H1 (cell line): ENCODE measurements at regions not wholly inside any gene's neighbourhood (a gene's known extent, or its start where the extent isn't known, plus 50 kb on each side); places are given as distances from the start of the nearest gene placed in this dataset.

Experiments
- CTCF ChIA-PET: fragments of 300-600 bp; sonication (Branson Sonifier 250); formaldehyde crosslinking; loops from one replicate; lab custom pipeline; 2021; ENCODE audit not compliant: partially characterized antibody; lab: Charles Lee
- POLR2A ChIA-PET: fragments of 300-600 bp; sonication (Branson Sonifier 250); formaldehyde crosslinking; loops from one replicate; lab custom pipeline; 2021; ENCODE audit warnings: inconsistent platforms; ENCODE audit not compliant: partially characterized antibody; lab: Charles Lee
- DNase-seq, 2 experiments: peaks; one replicate each; pipeline versions ENCODE4 v3.0.0 to v3.0.0-alpha.2; 2010 to 2022; ENCODE audit warnings: low spot score in 2 of 2, low read depth in 1 of 2, mixed read lengths in 1 of 2
- FAIRE-seq: peaks from 2 replicates; lab custom pipeline; 2011; peaks lifted over from hg19 to GRCh38; lab: Jason Lieb, UNC
- H2AFZ ChIP-seq: 2 replicates; pipeline ENCODE4 v1.8.1; 2012; ENCODE audit warnings: low read length, inconsistent platforms
- H2AK5ac ChIP-seq: 2 replicates; pipeline ENCODE4 v1.6.1; 2013; ENCODE audit warnings: low read depth, low read length
- H2BK120ac ChIP-seq: replicated peaks from 2 replicates; pipeline ENCODE3; 2013; ENCODE audit warnings: low read depth, low read length, inconsistent platforms
- H2BK12ac ChIP-seq: 2 replicates; pipeline ENCODE4 v1.6.1; 2013; ENCODE audit warnings: low read depth, low read length
- H2BK15ac ChIP-seq: 2 replicates; pipeline ENCODE4 v1.6.1; 2013; ENCODE audit warnings: low read length
- H2BK20ac ChIP-seq: 2 replicates; pipeline ENCODE4 v1.6.1; 2013; ENCODE audit warnings: low read length
- H2BK5ac ChIP-seq: 2 replicates; pipeline ENCODE4 v1.6.1; 2013; ENCODE audit warnings: low read depth, low read length
- H3K14ac ChIP-seq: 2 replicates; pipeline ENCODE4 v1.6.1; 2013; ENCODE audit warnings: inconsistent platforms; ENCODE audit not compliant: insufficient read length
- H3K18ac ChIP-seq: 2 replicates; pipeline ENCODE4 v1.6.1; 2013; ENCODE audit warnings: low read length; ENCODE audit errors: extremely low read depth
- H3K23ac ChIP-seq: 2 replicates; pipeline ENCODE4 v1.6.1; 2013; ENCODE audit warnings: inconsistent platforms; ENCODE audit not compliant: insufficient read length
- H3K23me2 ChIP-seq: 2 replicates; pipeline ENCODE4 v1.6.1; 2013; ENCODE audit warnings: low read depth, low read length
- H3K27ac ChIP-seq: 2 replicates; pipeline ENCODE4 v1.6.1; 2011; ENCODE audit warnings: low read depth, low read length, inconsistent platforms
- H3K27me3 ChIP-seq, 4 experiments: replicated peaks in 1 of 4; 1 replicate in 1 of 4; 2 replicates in 3 of 4; pipeline versions ENCODE4 v1.6.1 to v1.8.1; 2011 to 2013; ENCODE audit warnings: low read length in 3 of 4, mild to moderate bottlenecking in 3 of 4, inconsistent platforms in 2 of 4, mixed read lengths in 2 of 4, moderate library complexity in 1 of 4; ENCODE audit not compliant: control insufficient read depth in 3 of 4, insufficient read depth in 3 of 4; ENCODE audit errors: extremely low read depth in 1 of 4
- H3K36me3 ChIP-seq, 4 experiments: 2 replicates each; pipeline versions ENCODE4 v1.6.1 to v1.8.1; 2011 to 2013; ENCODE audit warnings: mild to moderate bottlenecking in 4 of 4, low read length in 3 of 4, moderate library complexity in 2 of 4, control low read depth in 1 of 4, inconsistent platforms in 1 of 4; ENCODE audit not compliant: insufficient read depth in 4 of 4, control insufficient read depth in 2 of 4
- H3K4ac ChIP-seq: replicated peaks from 2 replicates; pipeline ENCODE3; 2013; ENCODE audit warnings: low read length, low read depth, mixed read lengths, inconsistent platforms; ENCODE audit not compliant: insufficient read length
- H3K4me1 ChIP-seq, 4 experiments: replicated peaks in 1 of 4; 1 replicate in 1 of 4; 2 replicates in 3 of 4; pipeline versions ENCODE4 v1.6.1 to v1.8.1; 2011 to 2013; ENCODE audit warnings: low read length in 3 of 4, inconsistent platforms in 2 of 4, mixed read lengths in 1 of 4; ENCODE audit not compliant: insufficient read depth in 4 of 4, control insufficient read depth in 3 of 4
- H3K4me2 ChIP-seq, 2 experiments: 2 replicates each; pipeline versions ENCODE4 v1.6.1 to v1.8.1; 2011 to 2013; ENCODE audit warnings: low read depth in 2 of 2, low read length in 2 of 2, control low read depth in 1 of 2, inconsistent platforms in 1 of 2, mild to moderate bottlenecking in 1 of 2; ENCODE audit not compliant: insufficient read depth in 1 of 2
- H3K4me3 ChIP-seq, 4 experiments: fragments of 200-600, 300-600 bp in 1 of 4; sonication (generic), shearing (Covaris generic), sonication (Bioruptor Twin) in 1 of 4; 2 replicates each; pipeline versions ENCODE4 v1.5.1 to v1.8.1; 2011 to 2016; ENCODE audit warnings: low read length in 4 of 4, low read depth in 3 of 4, control low read depth in 2 of 4, inconsistent platforms in 2 of 4, mild to moderate bottlenecking in 2 of 4, mixed read lengths in 1 of 4, moderate library complexity in 1 of 4; ENCODE audit not compliant: insufficient read depth in 2 of 4; ENCODE audit errors: extremely low read depth in 1 of 4
- H3K56ac ChIP-seq: replicated peaks from 2 replicates; pipeline ENCODE3; 2013; ENCODE audit warnings: low read depth, mild to moderate bottlenecking, mixed read lengths, low read length, inconsistent platforms; ENCODE audit not compliant: insufficient read length
- H3K79me1 ChIP-seq: 2 replicates; pipeline ENCODE4 v1.6.1; 2013; ENCODE audit warnings: low read depth, low read length, control low read depth
- H3K79me2 ChIP-seq, 2 experiments: 2 replicates each; pipeline versions ENCODE4 v1.6.1 to v1.8.1; 2012 to 2013; ENCODE audit warnings: low read length in 2 of 2, mild to moderate bottlenecking in 2 of 2, inconsistent platforms in 1 of 2; ENCODE audit not compliant: insufficient read depth in 2 of 2, control insufficient read depth in 1 of 2
- H3K9ac ChIP-seq, 4 experiments: replicated peaks in 1 of 4; 1 replicate in 1 of 4; 2 replicates in 3 of 4; pipeline versions ENCODE4 v1.6.1 to v1.8.1; 2011 to 2013; ENCODE audit warnings: low read depth in 3 of 4, low read length in 3 of 4, control low read depth in 2 of 4, mild to moderate bottlenecking in 2 of 4, moderate library complexity in 2 of 4, inconsistent platforms in 1 of 4; ENCODE audit errors: extremely low read depth in 1 of 4
- H3K9me3 ChIP-seq, 2 experiments: 2 replicates each; pipeline versions ENCODE4 v1.6.1 to v1.8.1; 2012 to 2013; ENCODE audit warnings: mild to moderate bottlenecking in 2 of 2, moderate library complexity in 2 of 2, control low read depth in 1 of 2, inconsistent platforms in 1 of 2, low read depth in 1 of 2, low read length in 1 of 2, mixed read lengths in 1 of 2; ENCODE audit not compliant: insufficient read depth in 2 of 2
- H4K20me1 ChIP-seq, 2 experiments: replicated peaks in 1 of 2; 2 replicates each; pipeline versions ENCODE3 to v1.8.1; 2011 to 2013; ENCODE audit warnings: inconsistent platforms in 2 of 2, low read length in 2 of 2, mild to moderate bottlenecking in 1 of 2; ENCODE audit not compliant: insufficient read depth in 2 of 2, control insufficient read depth in 1 of 2
- H4K5ac ChIP-seq: 2 replicates; pipeline ENCODE4 v1.6.1; 2013; ENCODE audit warnings: low read length, low read depth, mixed read lengths, inconsistent platforms; ENCODE audit not compliant: insufficient read length
- H4K8ac ChIP-seq: 2 replicates; pipeline ENCODE4 v1.8.0; 2013; ENCODE audit warnings: mild to moderate bottlenecking, moderate library complexity, low read length, inconsistent platforms; ENCODE audit not compliant: insufficient read depth; ENCODE audit errors: extremely low read depth
- H4K91ac ChIP-seq: replicated peaks from 2 replicates; pipeline ENCODE3; 2013; ENCODE audit warnings: low read length, mixed read lengths, inconsistent platforms; ENCODE audit not compliant: insufficient read length
- HDAC2 ChIP-seq, 2 experiments: fragments of 300-600 bp in 1 of 2; sonication (generic) in 1 of 2; IDR thresholded peaks; 2 replicates each; pipeline ENCODE4 v1.6.1; 2011 to 2012; ENCODE audit warnings: low read depth in 2 of 2, low read length in 2 of 2, mild to moderate bottlenecking in 2 of 2, moderate library complexity in 2 of 2, borderline replicate concordance in 1 of 2, inconsistent platforms in 1 of 2
- WGBS, 2 experiments: shearing (Covaris generic) in 1 of 2; methylation state at CpG; one replicate each; pipeline versions ENCODE4 v1.1.6 to v1.1.7; 2013 to 2015; ENCODE audit warnings: low lambda C conversion rate in 2 of 2, mixed read lengths in 2 of 2, inconsistent platforms in 1 of 2, low coverage in 1 of 2, missing lambda C conversion rate in 1 of 2; ENCODE audit not compliant: insufficient replicate concordance in 2 of 2, insufficient coverage in 1 of 2, insufficient read length in 1 of 2; ENCODE audit errors: extremely low coverage in 1 of 2, missing lambda C conversion rate in 1 of 2; 5-methylcytosine and 5-hydroxymethylcytosine counted together

DNA sequence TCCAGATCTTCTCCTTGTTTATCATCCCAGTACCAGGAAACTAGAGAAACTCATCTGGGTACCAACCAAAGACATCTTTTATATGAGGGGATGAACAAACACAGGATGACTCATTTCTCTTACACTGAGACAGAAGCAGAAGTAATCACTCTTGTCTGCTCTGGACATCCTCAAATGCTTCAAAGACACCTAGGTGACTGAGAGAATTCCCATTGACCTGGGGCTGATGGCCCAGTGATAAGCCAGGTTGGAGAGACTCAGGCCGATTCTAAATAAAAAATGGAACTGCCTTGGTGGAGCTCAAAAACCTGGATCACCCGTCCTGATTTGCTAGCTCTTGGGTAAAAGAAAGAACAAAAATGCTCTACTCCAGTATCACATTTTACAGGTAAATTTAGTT, 182.2 kb downstream of the ZNF486 start:
- no peak for FAIRE-seq
- H3K23ac ChIP-seq = no peak overlapping the region
- H3K79me2 ChIP-seq = no peaks in the 10 kb centered on the region
- H2AK5ac ChIP-seq = no peak overlapping the region
- no peak overlapping the region for H4K91ac ChIP-seq
- H3K9ac ChIP-seq = no peak overlapping the region
- peaks cover 0 to 4% (median 0%) of the 10 kb centered on the region in 4 experiments; a peak in 1 of 7 replicates for H3K4me1 ChIP-seq
- H4K20me1 ChIP-seq = no peaks in the 10 kb centered on the region
- CTCF ChIA-PET = interaction anchor here (1.1 kb wide), 1 partner anchor 11 kb away, joined by 3 read pairs; no protein-coding TSS in a partner anchor
- no peak overlapping the region for H3K14ac ChIP-seq
- H4K5ac ChIP-seq = no peak overlapping the region
- no peak overlapping the region for H2AFZ ChIP-seq
- no peak overlapping the region for H3K4me3 ChIP-seq
- no peak overlapping the region for H3K56ac ChIP-seq
- no peaks in the 10 kb centered on the region; a peak in 1 of 4 replicates for H3K9me3 ChIP-seq
- no peak overlapping the region for H2BK20ac ChIP-seq
- no peak overlapping the region for H2BK12ac ChIP-seq
- H3K27me3 ChIP-seq = no peaks in the 10 kb centered on the region
- no peak overlapping the region for H2BK120ac ChIP-seq
- no peak overlapping the region for H3K18ac ChIP-seq
- no peak overlapping the region for H3K4ac ChIP-seq
- TF ChIP-seq HDAC2 (IDR thresholded peaks at IDR 0.05; ENCODE audit: borderline replicate concordance in 1 of 2, low read depth in 2 of 2, low read length in 2 of 2) = no peak
- TF ChIP-seq, all 59 proteins: peak for 0
- no peak overlapping the region for H2BK5ac ChIP-seq
- no peak for DNase-seq
- no peaks in the 10 kb centered on the region for H3K79me1 ChIP-seq
- H3K27ac ChIP-seq = no peak overlapping the region
- H3K4me2 ChIP-seq = no peak overlapping the region
- no peaks in the 10 kb centered on the region for H3K36me3 ChIP-seq
- 80% methylated on average over 2 of the region's 2 CpGs; no CpG with 5 or more reads in 1 of the 2 experiments for WGBS, 2 experiments
- no peak overlapping the region for H4K8ac ChIP-seq
- POLR2A ChIA-PET = interaction anchor here (0.6 to 1.1 kb wide), 3 partner anchors 11 to 76 kb away, joined by 3 to 4 read pairs (median 3); no protein-coding TSS in a partner anchor
- no peak overlapping the region for H2BK15ac ChIP-seq
- no peaks in the 10 kb centered on the region for H3K23me2 ChIP-seq
